Brain microvascular endothelial cell (primary cell): ENCODE measurements at regions not wholly inside any gene's neighbourhood (a gene's known extent, or its start where the extent isn't known, plus 50 kb on each side); places are given as distances from the start of the nearest gene placed in this dataset.

Experiments
- DNase-seq: peaks from one replicate; pipeline ENCODE4 v3.0.0-alpha.2; 2020
- H3K27ac ChIP-seq: fragments of 250-450 bp; sonication (Bioruptor Pico); 2 replicates; pipeline ENCODE4 v1.5.1; 2020; ENCODE audit warnings: mild to moderate bottlenecking, moderate library complexity
- H3K27me3 ChIP-seq: fragments of 250-450 bp; sonication (Bioruptor Pico); replicated peaks from 2 replicates; pipeline ENCODE4 v1.5.1; 2020; ENCODE audit warnings: mild to moderate bottlenecking
- H3K36me3 ChIP-seq: fragments of 250-450 bp; sonication (Bioruptor Pico); replicated peaks from 2 replicates; pipeline ENCODE4 v1.5.1; 2020; ENCODE audit warnings: mild to moderate bottlenecking
- H3K4me3 ChIP-seq: 2 replicates; pipeline ENCODE4 v1.5.1; 2011; ENCODE audit warnings: low read depth, mild to moderate bottlenecking, control low read depth, low read length, moderate library complexity
- CTCF ChIP-seq: IDR thresholded peaks from 2 replicates; pipeline ENCODE4 v1.5.1; 2011; ENCODE audit warnings: low read depth, mild to moderate bottlenecking, moderate library complexity, low read length, control low read depth, inconsistent platforms; ENCODE audit errors: missing control alignments
- in situ Hi-C: cut with HindIII; loops from 2 replicates; pipeline ENCODE4 v1.10.0; 2017; ENCODE audit warnings: low sequenced_read_pairs, low pct_ligation_motif_present

GRCh38 chr15:53295574-53295973 lies 463.9 kb downstream of the WDR72 start:
- TF ChIP-seq CTCF: no peak
- no peak for DNase-seq
- H3K27ac ChIP-seq: no peak overlapping the region
- in situ Hi-C loops: no loop called here
- no peak overlapping the region for H3K4me3 ChIP-seq
- H3K27me3 ChIP-seq: no peaks in the 10 kb centered on the region
- H3K36me3 ChIP-seq: no peaks in the 10 kb centered on the region

DNA sequence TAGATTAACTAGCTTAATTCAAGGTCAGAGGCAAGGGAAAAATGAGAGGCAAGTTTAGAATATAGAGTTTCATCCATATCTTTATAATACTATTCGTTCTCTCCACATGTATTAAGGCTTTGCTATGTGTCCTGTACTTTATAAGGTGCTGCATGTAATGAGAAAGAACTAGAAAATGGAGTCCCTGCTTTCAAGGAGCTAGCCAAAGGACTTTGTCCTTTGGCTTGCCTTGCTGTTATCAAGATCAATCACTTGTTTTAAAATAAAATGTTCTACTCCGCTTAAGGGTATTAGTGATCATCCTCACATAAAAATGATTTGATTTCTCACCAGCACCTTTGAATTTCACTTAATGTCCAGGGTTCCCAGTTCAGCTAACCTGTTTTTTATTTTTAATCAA lies 470.9 kb downstream of the WDR72 start:
- no peak for TF ChIP-seq CTCF
- in situ Hi-C loops: no loop called here

DNA sequence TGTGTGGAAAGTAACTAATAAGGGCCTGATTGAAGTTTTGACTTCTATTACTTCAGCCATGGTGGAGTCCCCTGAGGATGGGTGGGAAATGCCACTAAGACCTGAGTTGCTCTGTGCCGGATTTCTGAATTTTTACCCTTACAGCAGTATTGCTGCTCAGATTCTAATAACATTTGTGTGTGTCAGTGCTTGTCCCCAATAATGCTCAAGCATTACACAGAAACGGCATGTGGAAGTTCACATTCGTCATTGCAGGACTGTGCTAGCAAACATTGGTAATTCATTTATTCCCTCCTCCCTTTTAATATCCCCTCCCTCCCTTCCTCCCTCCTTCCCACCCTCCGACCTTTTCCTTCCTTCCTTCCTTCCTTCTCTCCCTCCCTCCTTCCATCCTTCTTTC lies 484.5 kb upstream of the ONECUT1 start:
- H3K36me3 ChIP-seq: no peaks in the 10 kb centered on the region
- in situ Hi-C loops: no loop called here
- TF ChIP-seq CTCF: no peak
- H3K4me3 ChIP-seq: no peak overlapping the region
- no peak overlapping the region for H3K27ac ChIP-seq
- DNase-seq: no peak
- no peaks in the 10 kb centered on the region for H3K27me3 ChIP-seq

More for the DNA sequence above, 470.9 kb downstream of the WDR72 start:
- no peak for DNase-seq
- H3K27ac ChIP-seq: no peak overlapping the region
- no peaks in the 10 kb centered on the region for H3K36me3 ChIP-seq
- no peak overlapping the region for H3K4me3 ChIP-seq
- H3K27me3 ChIP-seq: no peaks in the 10 kb centered on the region

- in situ Hi-C loops: no loop called here
- H3K4me3 ChIP-seq: no peak overlapping the region
Measured at GRCh38 chr15:53272116-53272515, 482.0 kb upstream of the ONECUT1 start.

DNA sequence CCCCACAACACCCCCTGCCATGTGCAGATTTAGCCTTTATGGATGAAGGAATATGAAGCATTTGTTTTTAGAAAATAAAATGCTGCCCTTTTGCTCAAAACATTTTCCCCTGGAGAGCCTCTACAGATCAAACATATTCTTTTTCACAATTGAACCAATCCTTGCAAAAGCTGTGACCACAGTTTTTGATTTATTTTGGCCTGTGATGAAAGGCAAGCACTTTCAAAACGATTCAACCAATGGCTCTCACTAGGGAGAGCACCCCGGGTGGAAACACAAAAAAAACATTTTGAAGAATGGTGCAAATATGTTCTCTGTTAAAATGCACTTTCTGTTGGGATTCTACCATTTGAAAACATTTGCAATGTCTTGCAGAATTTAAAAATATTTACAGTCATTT lies 476.0 kb upstream of the ONECUT1 start:
- Histone ChIP-seq H3K27me3 (no peaks in the 10 kb centered on the region), H3K4me3 (no peak overlapping the region), H3K36me3 (no peaks in the 10 kb centered on the region), H3K27ac (no peak overlapping the region)
- no peak for TF ChIP-seq CTCF
- no peak for DNase-seq
- in situ Hi-C loops: no loop called here

More at GRCh38 chr15:53272116-53272515, 482.0 kb upstream of the ONECUT1 start:
- Histone ChIP-seq H3K36me3 (no peaks in the 10 kb centered on the region), H3K27ac (no peak overlapping the region), H3K27me3 (no peaks in the 10 kb centered on the region)
- no peak for TF ChIP-seq CTCF
- no peak for DNase-seq

GRCh38 chr15:53260647-53261046 lies 470.5 kb upstream of the ONECUT1 start:
- in situ Hi-C loops: no loop called here
- no peak for TF ChIP-seq CTCF

More at GRCh38 chr15:53260647-53261046, 470.5 kb upstream of the ONECUT1 start:
- no peak overlapping the region for H3K27ac ChIP-seq
- DNase-seq: no peak
- no peak overlapping the region for H3K4me3 ChIP-seq
- no peaks in the 10 kb centered on the region for H3K36me3 ChIP-seq
- no peaks in the 10 kb centered on the region for H3K27me3 ChIP-seq
